Activated CD4-positive, alpha-beta T cell treated with anti-CD3 and anti-CD28 coated beads for 48 hours (primary cell): ENCODE measurements at regions not wholly inside any gene's neighbourhood (a gene's known extent, or its start where the extent isn't known, plus 50 kb on each side); places are given as distances from the start of the nearest gene placed in this dataset.

Experiments
- DNase-seq: peaks from one replicate; pipeline ENCODE4 v3.0.0-alpha.2; 2020

- no peak for DNase-seq
Observed at GRCh38 chr10:78736926-78737630, 331.7 kb upstream of the ZMIZ1 start.

- no peak for DNase-seq
Observed at GRCh38 chr10:78737883-78738856, 330.6 kb upstream of the ZMIZ1 start.

- DNase-seq = no peak
Observed at GRCh38 chr10:78738861-78739260, 329.9 kb upstream of the ZMIZ1 start.

- DNase-seq = no peak
Observed at GRCh38 chr10:78739444-78740053, 329.2 kb upstream of the ZMIZ1 start.

GRCh38 chr10:78740976-78741915 lies 327.5 kb upstream of the ZMIZ1 start:
- DNase-seq = no peak

GRCh38 chr10:78742406-78742729 lies 326.4 kb upstream of the ZMIZ1 start:
- DNase-seq = no peak

GRCh38 chr10:78742730-78743615 lies 325.8 kb upstream of the ZMIZ1 start:
- no peak for DNase-seq

- DNase-seq = no peak
Observed at GRCh38 chr10:78744056-78744455, 324.7 kb upstream of the ZMIZ1 start.

GRCh38 chr10:78744491-78745090 lies 324.2 kb upstream of the ZMIZ1 start:
- no peak for DNase-seq

GRCh38 chr10:78745441-78745840 lies 323.3 kb upstream of the ZMIZ1 start:
- DNase-seq = no peak

- no peak for DNase-seq
Observed at GRCh38 chr10:78746155-78746763, 322.5 kb upstream of the ZMIZ1 start.

- no peak for DNase-seq
Observed at GRCh38 chr10:78747401-78748234, 321.1 kb upstream of the ZMIZ1 start.

- no peak for DNase-seq
Observed at GRCh38 chr10:78748235-78748533, 320.6 kb upstream of the ZMIZ1 start.

GRCh38 chr10:78749200-78749599 lies 319.6 kb upstream of the ZMIZ1 start:
- no peak for DNase-seq

- no peak for DNase-seq
Observed at GRCh38 chr10:78749898-78750297, 318.9 kb upstream of the ZMIZ1 start.

GRCh38 chr10:78750418-78750817 lies 318.3 kb upstream of the ZMIZ1 start:
- no peak for DNase-seq

GRCh38 chr10:78751716-78752115 lies 317.1 kb upstream of the ZMIZ1 start:
- DNase-seq = no peak

- DNase-seq = no peak
Observed at GRCh38 chr10:78752221-78752620, 316.5 kb upstream of the ZMIZ1 start.

GRCh38 chr10:78752708-78753107 lies 316.1 kb upstream of the ZMIZ1 start:
- no peak for DNase-seq
